K562 (cell line): ENCODE measurements at regions not wholly inside any gene's neighbourhood (a gene's known extent, or its start where the extent isn't known, plus 50 kb on each side); places are given as distances from the start of the nearest gene placed in this dataset.
A peak's percentile ranks its signal among the peaks of the same experiment; 100 is the strongest.

ENCODE experiments used
- ATAC-seq: fragments of 200-7000 bp; cut with Tn5 transposase; 3 replicates; pipeline ENCODE4 v1.9.1; 2020; ENCODE audit warnings: moderate library complexity
- BruUV-seq: library from RNA; stranded (reverse); fragments of 400-500 nt; replicated peaks from 2 replicates; lab custom pipeline; 2021; lab: Mats Ljungman, UMichigan
- CTCF ChIA-PET: fragments of 300-600 bp; formaldehyde crosslinking; extraction: SDS; loops from one replicate; lab custom pipeline; 2021; ENCODE audit warnings: low intra/inter-chr PET ratio; lab: Yijun Ruan, JAX
- POLR2A ChIA-PET: fragments of 300-600, 350-650 bp; sonication (Branson Sonifier 250); formaldehyde crosslinking; extraction: SDS; loops from one replicate; lab custom pipeline; 2021; ENCODE audit warnings: antibody characterized with exemption, inconsistent platforms; lab: Yijun Ruan, JAX
- DNase-seq, 4 experiments: peaks; one replicate each; pipeline versions ENCODE4 v3.0.0 to v3.0.0-alpha.2; 2011 to 2018; ENCODE audit warnings: low spot score in 3 of 4, mixed read lengths in 3 of 4; ENCODE audit errors: extremely low read depth in 1 of 4
- FAIRE-seq: peaks from 2 replicates; lab custom pipeline; 2011; peaks lifted over from hg19 to GRCh38; lab: Jason Lieb, UNC
- H2AFZ ChIP-seq: 2 replicates; pipeline ENCODE4 v1.6.0; 2011; ENCODE audit warnings: low read depth, low read length, control low read depth, inconsistent platforms
- H3K27ac ChIP-seq: fragments of 200-600 bp; 3 replicates; pipeline ENCODE4 v1.8.0; 2011; ENCODE audit warnings: low read depth, mild to moderate bottlenecking, control low read depth, inconsistent platforms, low read length, moderate library complexity, mixed read lengths; ENCODE audit errors: extremely low read depth
- H3K27me3 ChIP-seq, 2 experiments: fragments of 300-600 bp in 1 of 2; 2 replicates in 1 of 2; 3 replicates in 1 of 2; pipeline versions ENCODE4 v1.6.0 to v1.8.0; 2011; ENCODE audit warnings: inconsistent platforms in 2 of 2, low read length in 2 of 2, mild to moderate bottlenecking in 1 of 2, mixed read lengths in 1 of 2, moderate library complexity in 1 of 2; ENCODE audit not compliant: control insufficient read depth in 2 of 2, insufficient read depth in 2 of 2
- H3K36me3 ChIP-seq: fragments of 300-600 bp; 3 replicates; pipeline ENCODE4 v1.8.0; 2011; ENCODE audit warnings: mild to moderate bottlenecking, low read length, inconsistent platforms; ENCODE audit not compliant: control insufficient read depth, insufficient read depth
- H3K4me1 ChIP-seq, 2 experiments: fragments of 200-600 bp in 1 of 2; replicated peaks in 1 of 2; 2 replicates in 1 of 2; 3 replicates in 1 of 2; pipeline versions ENCODE4 v1.5.1 to v1.8.0; 2011; ENCODE audit warnings: inconsistent platforms in 2 of 2, low read length in 2 of 2, mild to moderate bottlenecking in 1 of 2, mixed read lengths in 1 of 2, moderate library complexity in 1 of 2; ENCODE audit not compliant: control insufficient read depth in 2 of 2, insufficient read depth in 2 of 2
- H3K4me2 ChIP-seq: 2 replicates; pipeline ENCODE4 v1.6.1; 2011; ENCODE audit warnings: low read length, control low read depth, inconsistent platforms, mixed read lengths; ENCODE audit not compliant: insufficient read depth
- H3K4me3 ChIP-seq: fragments of 200-600 bp; sonication (generic), shearing (Covaris generic); 2 replicates; pipeline ENCODE4 v1.5.1; 2016; ENCODE audit warnings: control low read depth, inconsistent platforms
- H3K79me2 ChIP-seq: fragments of 200-600 bp; 3 replicates; pipeline ENCODE4 v1.8.0; 2011; ENCODE audit warnings: low read length, inconsistent platforms; ENCODE audit not compliant: control insufficient read depth, insufficient read depth
- H3K9ac ChIP-seq, 2 experiments: 2 replicates each; pipeline versions ENCODE4 v1.6.0 to v1.6.1; 2011; ENCODE audit warnings: low read depth in 2 of 2, low read length in 2 of 2, control low read depth in 1 of 2, inconsistent platforms in 1 of 2, mild to moderate bottlenecking in 1 of 2, mixed read lengths in 1 of 2; ENCODE audit not compliant: insufficient read depth in 1 of 2
- H3K9me1 ChIP-seq: one replicate; pipeline ENCODE4 v1.6.0; 2011; ENCODE audit warnings: inconsistent platforms, mild to moderate bottlenecking, low read length, moderate library complexity; ENCODE audit not compliant: control insufficient read depth, insufficient read depth
- H3K9me3 ChIP-seq: replicated peaks from 2 replicates; pipeline ENCODE4 v1.5.1; 2011; ENCODE audit warnings: low read depth, low read length, inconsistent platforms; ENCODE audit not compliant: control insufficient read depth, insufficient read depth
- H4K20me1 ChIP-seq: replicated peaks from 2 replicates; pipeline ENCODE4 v1.6.1; 2011; ENCODE audit warnings: low read length, inconsistent platforms, mixed read lengths; ENCODE audit not compliant: control insufficient read depth, insufficient read depth
- CREB3L1 ChIP-seq: fragments of 450-650 bp; IDR thresholded peaks from 2 replicates; pipeline ENCODE4 v1.6.1; 2014; ENCODE audit warnings: low read depth, mild to moderate bottlenecking, moderate library complexity, borderline replicate concordance
- DACH1 ChIP-seq: fragments of 450-650 bp; IDR thresholded peaks from 2 replicates; pipeline ENCODE4 v1.6.1; 2018; ENCODE audit not compliant: partially characterized antibody
- E2F3 ChIP-seq: fragments of 250-450 bp; sonication (Bioruptor Pico); IDR thresholded peaks from 2 replicates; pipeline ENCODE4 v1.4.0; 2020; ENCODE audit warnings: mild to moderate bottlenecking
- FOSL1 ChIP-seq: fragments of 200-800 bp; sonication (Bioruptor generic); conservative IDR thresholded peaks from 2 replicates; pipeline ENCODE4 v1.6.1; 2016; ENCODE audit warnings: missing genetic modification characterization, missing compliant biosample characterization
- FOXK1 ChIP-seq: sonication (generic); formaldehyde crosslinking; IDR thresholded peaks from 2 replicates; pipeline ENCODE4 v1.8.0; 2022; ENCODE audit warnings: missing genetic modification reagents, mild to moderate bottlenecking, borderline replicate concordance
- FOXK2 ChIP-seq, 2 experiments: fragments of 450-650 bp; IDR thresholded peaks in 1 of 2; conservative IDR thresholded peaks in 1 of 2; 2 replicates each; pipeline ENCODE4 v1.6.1; 2016; ENCODE audit warnings: low read depth in 2 of 2, mild to moderate bottlenecking in 1 of 2
- MAFF ChIP-seq: IDR thresholded peaks from 2 replicates; pipeline ENCODE4 v1.6.1; 2012; ENCODE audit warnings: low read length, improper control_type of control experiment
- MEIS2 ChIP-seq: fragments of 450-650 bp; IDR thresholded peaks from 2 replicates; pipeline ENCODE4 v1.6.1; 2014; ENCODE audit warnings: mild to moderate bottlenecking; ENCODE audit not compliant: partially characterized antibody
- NFYB ChIP-seq: IDR thresholded peaks from 2 replicates; pipeline ENCODE4 v1.6.1; 2011; ENCODE audit warnings: mild to moderate bottlenecking, moderate library complexity; ENCODE audit not compliant: insufficient read length; ENCODE audit errors: extremely low read depth
- PBX2 ChIP-seq, 2 experiments: IDR thresholded peaks in 1 of 2; conservative IDR thresholded peaks in 1 of 2; 2 replicates each; pipeline ENCODE4 v1.6.1; 2016; ENCODE audit warnings: low read depth in 2 of 2, mild to moderate bottlenecking in 1 of 2, missing compliant biosample characterization in 1 of 2, missing genetic modification characterization in 1 of 2, moderate library complexity in 1 of 2
- PCBP2 ChIP-seq: fragments of 200-400 bp; formaldehyde crosslinking; IDR thresholded peaks from 2 replicates; pipeline ENCODE4 v1.6.1; 2018; ENCODE audit warnings: low read length, low read depth, mild to moderate bottlenecking, moderate library complexity; ENCODE audit not compliant: poor library complexity, severe bottlenecking
- RFX1 ChIP-seq: fragments of 450-650 bp; IDR thresholded peaks from 2 replicates; pipeline ENCODE4 v1.6.1; 2016; ENCODE audit warnings: mild to moderate bottlenecking, moderate library complexity
- SMARCB1 ChIP-seq: IDR thresholded peaks from 2 replicates; pipeline ENCODE4 v1.6.1; 2011; ENCODE audit warnings: improper control_type of control experiment, low read depth; ENCODE audit not compliant: insufficient read length
- ZBTB49 ChIP-seq: sonication (generic); formaldehyde crosslinking; IDR thresholded peaks from 2 replicates; pipeline ENCODE4 v1.8.0; 2022; ENCODE audit warnings: missing genetic modification reagents, mild to moderate bottlenecking, borderline replicate concordance
- WGBS: fragments of 100-300 bp; shearing (Covaris generic); methylation state at CpG from one replicate; pipeline ENCODE4 v1.1.6; 2016; ENCODE audit warnings: low coverage, mixed read lengths; ENCODE audit not compliant: insufficient coverage; ENCODE audit errors: missing lambda C conversion rate; 5-methylcytosine and 5-hydroxymethylcytosine counted together
- in situ Hi-C: fragments of 300-500 bp; cut with MboI; formaldehyde crosslinking; loops from 4 replicates; pipeline ENCODE4 v1.15.0; 2018; ENCODE audit warnings: inconsistent platforms, mixed read lengths
- intact Hi-C: fragments of 100-400 bp; cut with micrococcal nuclease; formaldehyde crosslinking; loops from 2 replicates; pipeline ENCODE4 v1.14.2; 2022

- H3K36me3 ChIP-seq, result no peaks in the 10 kb centered on the region
- H4K20me1 ChIP-seq, result 0 out of 2 replicates have a peak, but pooled peaks cover 3% of the 10 kb centered on the region
- no peaks in the 10 kb centered on the region for H3K9me3 ChIP-seq
- 26% methylated on average over 6 of the region's 6 CpGs for WGBS
- H3K9me1 ChIP-seq, result no peaks in the 10 kb centered on the region
- in situ Hi-C loops (no loop called here), intact Hi-C loops (no loop called here)
- H2AFZ ChIP-seq, result no peak overlapping the region
- H3K4me3 ChIP-seq, result no peak overlapping the region
- ATAC-seq (no peak; the same call in 2 of the 3 replicates), FAIRE-seq (no peak), DNase-seq (no peak)
- H3K79me2 ChIP-seq, result peaks cover 55% of the 10 kb centered on the region; the same call in 2 of the 3 replicates
- H3K4me1 ChIP-seq, result peaks cover 0 to 3% of the 10 kb centered on the region in 2 experiments; a peak in 1 of 5 replicates
- no peak overlapping the region for H3K27ac ChIP-seq
- BruUV-seq, result no TSS peak
- ChIA-PET POLR2A (interaction anchor here (0.6 to 1.0 kb wide), 2 partner anchors 10 to 1470 kb away, joined by 3 to 4 read pairs; no protein-coding TSS in a partner anchor), CTCF (no interaction called here)
- no peak overlapping the region for H3K9ac ChIP-seq
- H3K4me2 ChIP-seq, result peak overlapping the region; percentile 32
- no peaks in the 10 kb centered on the region for H3K27me3 ChIP-seq
- TF ChIP-seq CREB3L1, result no peak
- no peak for TF ChIP-seq DACH1
- no peak for TF ChIP-seq NFYB
- no peak for TF ChIP-seq RFX1
- TF ChIP-seq FOXK2 (conservative IDR thresholded peaks at IDR 0.05 in 1 of 2, IDR thresholded peaks at IDR 0.05 in 1 of 2; ENCODE audit: low read depth in 2 of 2), result 0 out of 4 replicates have a peak, but pooled peaks of 1 of the 2 experiments have one; percentile 37
- TF ChIP-seq E2F3 (CRISPR knock-in tag), result no peak
- TF ChIP-seq PCBP2, result no peak
- no peak for TF ChIP-seq MAFF
- no peak for TF ChIP-seq SMARCB1
- TF ChIP-seq PBX2 (CRISPR knock-in tag; IDR thresholded peaks at IDR 0.05; ENCODE audit: low read depth), result no peak
- TF ChIP-seq PBX2 (tag; conservative IDR thresholded peaks at IDR 0.05; ENCODE audit: low read depth), result peak; percentile 41
- TF ChIP-seq ZBTB49 (CRISPR knock-in tag), result no peak
- TF ChIP-seq FOSL1, result no peak
- TF ChIP-seq MEIS2, result peak; percentile 35
- TF ChIP-seq FOXK1 (CRISPR knock-in tag), result no peak
These were observed 108.6 kb downstream of the VIP start for GRCh38 chr6:152859225-152859624.
